Dendritic cell treated with granulocyte-macrophage colony-stimulating factor and Interleukin-4, amounts not matched to agents 40 ng/mL and 50 ng/mL, for 4 days (primary cell): ENCODE measurements at regions not wholly inside any gene's neighbourhood (a gene's known extent, or its start where the extent isn't known, plus 50 kb on each side); places are given as distances from the start of the nearest gene placed in this dataset.

Experiments
- H3K27ac Mint-ChIP-seq: one replicate; pipeline ENCODE4 v1.8.0; 2022; ENCODE audit warnings: mild to moderate bottlenecking, mixed read lengths
- H3K27me3 Mint-ChIP-seq: one replicate; pipeline ENCODE4 v1.8.0; 2022; ENCODE audit warnings: mild to moderate bottlenecking, mixed read lengths
- H3K36me3 Mint-ChIP-seq: one replicate; pipeline ENCODE4 v1.8.0; 2022; ENCODE audit warnings: low read depth, mixed read lengths
- H3K4me1 Mint-ChIP-seq: one replicate; pipeline ENCODE4 v1.8.0; 2022; ENCODE audit warnings: low read depth, mixed read lengths
- H3K4me3 Mint-ChIP-seq: one replicate; pipeline ENCODE4 v1.8.0; 2022; ENCODE audit warnings: mild to moderate bottlenecking, moderate library complexity, mixed read lengths
- H3K9me3 Mint-ChIP-seq: one replicate; pipeline ENCODE4 v1.8.0; 2022; ENCODE audit warnings: mixed read lengths
- intact Hi-C: fragments of 100-400 bp; cut with micrococcal nuclease; formaldehyde crosslinking; loops from one replicate; pipeline ENCODE4 v1.15.0; 2022

GRCh38 chr2:172332507-172332906 lies 94.9 kb upstream of the ITGA6 start:
- H3K36me3 Mint-ChIP-seq = no peaks in the 10 kb centered on the region
- intact Hi-C loops = no loop called here
- H3K27ac Mint-ChIP-seq = no peak overlapping the region
- H3K4me1 Mint-ChIP-seq = peaks cover 23% of the 10 kb centered on the region
- H3K9me3 Mint-ChIP-seq = no peaks in the 10 kb centered on the region
- H3K27me3 Mint-ChIP-seq = peaks cover 22% of the 10 kb centered on the region
- H3K4me3 Mint-ChIP-seq = no peak overlapping the region

GRCh38 chr2:172333235-172333977 lies 94.0 kb upstream of the ITGA6 start:
- Mint-ChIP-seq H3K36me3 (no peaks in the 10 kb centered on the region), H3K4me3 (no peak overlapping the region), H3K9me3 (no peaks in the 10 kb centered on the region), H3K4me1 (peaks cover 18% of the 10 kb centered on the region), H3K27ac (no peak overlapping the region), H3K27me3 (peaks cover 22% of the 10 kb centered on the region)
- intact Hi-C loops = no loop called here

- no peaks in the 10 kb centered on the region for H3K9me3 Mint-ChIP-seq
- no peak overlapping the region for H3K4me3 Mint-ChIP-seq
- peaks cover 19% of the 10 kb centered on the region for H3K27me3 Mint-ChIP-seq
- no peak overlapping the region for H3K27ac Mint-ChIP-seq
- no peaks in the 10 kb centered on the region for H3K36me3 Mint-ChIP-seq
- peaks cover 12% of the 10 kb centered on the region for H3K4me1 Mint-ChIP-seq
- intact Hi-C loops = no loop called here
Observed at GRCh38 chr2:172333978-172334330, 93.4 kb upstream of the ITGA6 start.

GRCh38 chr2:172334988-172335387 lies 92.4 kb upstream of the ITGA6 start:
- Mint-ChIP-seq H3K4me1 (peaks cover 13% of the 10 kb centered on the region), H3K27me3 (peaks cover 14% of the 10 kb centered on the region), H3K9me3 (no peaks in the 10 kb centered on the region), H3K4me3 (no peak overlapping the region), H3K27ac (no peak overlapping the region), H3K36me3 (no peaks in the 10 kb centered on the region)
- intact Hi-C loops = no loop called here

- Mint-ChIP-seq H3K4me3 (no peak overlapping the region), H3K36me3 (no peaks in the 10 kb centered on the region), H3K4me1 (peaks cover 16% of the 10 kb centered on the region), H3K27me3 (peaks cover 9% of the 10 kb centered on the region), H3K27ac (no peak overlapping the region), H3K9me3 (no peaks in the 10 kb centered on the region)
- intact Hi-C loops = no loop called here
Observed at GRCh38 chr2:172335736-172336135, 91.7 kb upstream of the ITGA6 start.

- no peak overlapping the region for H3K4me3 Mint-ChIP-seq
- H3K36me3 Mint-ChIP-seq = no peaks in the 10 kb centered on the region
- H3K9me3 Mint-ChIP-seq = no peaks in the 10 kb centered on the region
- intact Hi-C loops = no loop called here
- H3K27ac Mint-ChIP-seq = no peak overlapping the region
- peaks cover 21% of the 10 kb centered on the region for H3K4me1 Mint-ChIP-seq
- H3K27me3 Mint-ChIP-seq = peaks cover 7% of the 10 kb centered on the region
Observed at GRCh38 chr2:172336681-172337080, 90.7 kb upstream of the ITGA6 start.

GRCh38 chr2:172339371-172340010 lies 87.9 kb upstream of the ITGA6 start:
- H3K9me3 Mint-ChIP-seq = peaks cover 11% of the 10 kb centered on the region
- peaks cover 21% of the 10 kb centered on the region for H3K4me1 Mint-ChIP-seq
- H3K27ac Mint-ChIP-seq = peak overlapping the region; percentile 5
- intact Hi-C loops = no loop called here
- H3K36me3 Mint-ChIP-seq = peaks cover 6% of the 10 kb centered on the region
- H3K4me3 Mint-ChIP-seq = peak overlapping the region; percentile 45
- H3K27me3 Mint-ChIP-seq = peaks cover 10% of the 10 kb centered on the region

GRCh38 chr2:172340394-172340793 lies 87.0 kb upstream of the ITGA6 start:
- peak overlapping the region; percentile 5 for H3K27ac Mint-ChIP-seq

GRCh38 chr2:172342078-172342477 lies 85.3 kb upstream of the ITGA6 start:
- Mint-ChIP-seq H3K36me3 (peaks cover 6% of the 10 kb centered on the region), H3K4me1 (peaks cover 21% of the 10 kb centered on the region), H3K27ac (no peak overlapping the region), H3K9me3 (peaks cover 11% of the 10 kb centered on the region), H3K4me3 (no peak overlapping the region), H3K27me3 (peaks cover 6% of the 10 kb centered on the region)
- intact Hi-C loops = no loop called here

More at GRCh38 chr2:172340394-172340793, 87.0 kb upstream of the ITGA6 start:
- Mint-ChIP-seq H3K27me3 (peaks cover 10% of the 10 kb centered on the region), H3K9me3 (peaks cover 11% of the 10 kb centered on the region), H3K36me3 (peaks cover 6% of the 10 kb centered on the region), H3K4me1 (peaks cover 21% of the 10 kb centered on the region), H3K4me3 (peak overlapping the region; percentile 45)
- intact Hi-C loops = no loop called here

DNA sequence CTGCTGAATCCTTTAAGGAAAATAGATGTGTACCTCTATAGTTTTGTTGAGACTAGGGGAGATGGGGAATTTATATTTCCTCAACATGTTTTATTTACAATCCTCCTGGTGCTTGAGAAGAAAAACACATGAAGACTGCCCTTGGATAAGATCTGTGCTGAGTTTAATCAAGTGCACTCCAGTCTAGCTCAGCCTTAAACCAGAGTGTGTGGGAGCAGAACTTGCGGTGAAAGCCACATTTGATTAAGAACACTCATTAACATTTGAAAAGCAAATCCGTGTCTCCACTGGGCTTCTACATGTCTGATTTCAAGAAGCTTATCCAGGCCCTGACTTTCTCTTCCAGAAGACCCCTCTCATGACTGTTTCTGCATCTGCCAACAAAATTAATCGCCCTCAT lies 84.8 kb upstream of the ITGA6 start:
- Mint-ChIP-seq H3K9me3 (peaks cover 11% of the 10 kb centered on the region), H3K27ac (no peak overlapping the region), H3K36me3 (peaks cover 6% of the 10 kb centered on the region), H3K4me1 (peaks cover 21% of the 10 kb centered on the region), H3K27me3 (peaks cover 6% of the 10 kb centered on the region), H3K4me3 (no peak overlapping the region)
- intact Hi-C loops = no loop called here

GRCh38 chr2:172344159-172344558 lies 83.2 kb upstream of the ITGA6 start:
- intact Hi-C loops = no loop called here
- H3K4me1 Mint-ChIP-seq = peaks cover 21% of the 10 kb centered on the region
- no peak overlapping the region for H3K4me3 Mint-ChIP-seq
- peaks cover 11% of the 10 kb centered on the region for H3K9me3 Mint-ChIP-seq
- no peak overlapping the region for H3K27ac Mint-ChIP-seq
- peaks cover 6% of the 10 kb centered on the region for H3K27me3 Mint-ChIP-seq
- peaks cover 6% of the 10 kb centered on the region for H3K36me3 Mint-ChIP-seq

DNA sequence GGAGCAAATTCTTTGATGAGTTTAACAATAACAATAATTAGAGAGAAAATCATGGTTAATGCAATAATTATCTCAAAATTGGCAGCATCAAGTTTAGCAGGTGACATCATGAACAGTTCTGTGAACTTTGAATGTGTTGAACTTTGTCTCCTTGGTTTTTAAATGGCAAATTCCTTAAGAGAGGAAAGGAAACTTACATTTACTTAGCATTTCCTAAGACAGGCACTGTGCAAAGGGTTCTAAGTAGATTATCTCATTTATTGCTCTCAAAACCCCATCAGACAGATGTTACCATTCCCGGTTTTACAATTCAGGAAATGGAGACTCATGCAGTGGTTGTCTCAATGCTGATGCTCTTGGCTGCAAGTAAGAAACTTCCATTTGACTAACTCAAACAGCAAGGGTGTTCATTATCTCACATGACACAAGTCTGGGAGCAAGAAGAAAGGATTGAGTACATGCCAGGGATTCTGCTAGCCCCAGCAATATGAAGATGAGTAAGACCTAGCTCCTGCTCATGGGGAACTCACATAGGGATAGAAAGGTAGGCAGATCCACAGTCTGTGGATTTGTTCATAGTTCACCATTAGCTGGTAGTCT lies 81.3 kb upstream of the ITGA6 start:
- H3K27me3 Mint-ChIP-seq = peaks cover 3% of the 10 kb centered on the region
- H3K27ac Mint-ChIP-seq = no peak overlapping the region
- intact Hi-C loops = no loop called here
- H3K4me3 Mint-ChIP-seq = no peak overlapping the region
- H3K36me3 Mint-ChIP-seq = peaks cover 6% of the 10 kb centered on the region
- peaks cover 3% of the 10 kb centered on the region for H3K4me1 Mint-ChIP-seq
- H3K9me3 Mint-ChIP-seq = peaks cover 11% of the 10 kb centered on the region

GRCh38 chr2:172348555-172349288 lies 78.7 kb upstream of the ITGA6 start:
- intact Hi-C loops = no loop called here
- Mint-ChIP-seq H3K4me3 (no peak overlapping the region), H3K27me3 (peaks cover under 1% of the 10 kb centered on the region), H3K36me3 (peaks cover 3% of the 10 kb centered on the region), H3K27ac (no peak overlapping the region), H3K4me1 (no peaks in the 10 kb centered on the region), H3K9me3 (peaks cover 6% of the 10 kb centered on the region)
